ENCODE measurements at regions not wholly inside any gene's neighbourhood (a gene's known extent, or its start where the extent isn't known, plus 50 kb on each side); places are given as distances from the start of the nearest gene placed in this dataset.
"Not testable (repeated sequence)": the region's sequence is repeated elsewhere in the genome, so short reads cannot be mapped to it uniquely, and the experiment has no call there.

DNA sequence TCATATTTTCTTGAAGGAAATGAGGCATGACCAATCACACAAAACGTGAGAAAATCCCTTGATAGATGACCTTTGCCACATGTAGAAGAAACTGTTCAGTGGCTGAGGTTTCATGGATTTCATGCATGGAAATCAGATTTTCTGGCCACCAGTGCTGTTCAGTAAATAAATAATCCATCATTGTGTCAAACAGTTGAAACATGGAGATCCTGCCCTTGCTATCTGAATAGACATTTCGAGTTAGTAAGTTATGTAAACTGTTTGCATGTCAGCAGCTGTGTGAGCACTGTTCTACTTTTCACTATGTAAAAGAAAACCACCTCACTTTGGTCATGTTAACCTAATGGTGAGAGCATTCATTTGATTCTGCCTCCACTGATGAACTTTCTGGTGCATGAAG, 793.9 kb upstream of the EPHA7 start:
- no peak for DNase-seq

DNA sequence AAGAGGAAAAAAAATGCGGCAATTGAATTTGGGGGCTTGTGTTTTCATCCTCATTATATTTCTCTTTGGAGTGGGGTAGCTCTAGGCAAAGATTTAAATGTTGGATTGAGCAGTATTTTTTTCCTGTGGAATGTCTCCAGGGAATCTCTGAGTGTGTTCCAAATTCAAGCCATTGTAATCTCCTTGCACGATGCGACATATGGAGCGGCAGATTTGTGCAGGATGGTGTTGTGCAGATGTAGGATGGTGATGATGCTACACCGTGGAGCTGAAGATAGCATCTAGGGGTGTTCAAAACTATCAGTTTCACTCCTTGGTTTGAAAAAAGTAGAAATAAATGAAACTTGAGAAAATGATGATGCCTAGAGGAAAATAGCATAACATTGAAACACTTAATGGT, 777.5 kb upstream of the EPHA7 start:
- no peak for DNase-seq

DNA sequence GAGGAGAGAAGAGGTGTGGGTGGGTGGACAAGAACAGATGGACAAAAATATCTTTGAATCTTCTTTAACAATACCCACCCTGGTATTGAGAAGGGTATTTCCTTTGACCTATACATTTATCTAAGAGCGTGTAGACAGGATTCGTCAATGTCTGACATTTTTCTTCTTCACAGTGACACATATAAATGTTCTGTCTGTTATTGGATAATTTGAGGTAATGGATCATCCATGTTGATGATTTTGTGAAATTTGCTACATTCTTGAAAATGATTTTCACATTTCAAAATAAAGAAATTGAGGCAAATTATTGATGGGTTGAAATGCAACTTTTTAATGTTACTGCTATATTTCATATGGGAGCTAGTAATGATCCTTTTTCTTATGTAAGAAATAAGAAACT, 770.7 kb upstream of the EPHA7 start:
- DNase-seq = no peak

DNA sequence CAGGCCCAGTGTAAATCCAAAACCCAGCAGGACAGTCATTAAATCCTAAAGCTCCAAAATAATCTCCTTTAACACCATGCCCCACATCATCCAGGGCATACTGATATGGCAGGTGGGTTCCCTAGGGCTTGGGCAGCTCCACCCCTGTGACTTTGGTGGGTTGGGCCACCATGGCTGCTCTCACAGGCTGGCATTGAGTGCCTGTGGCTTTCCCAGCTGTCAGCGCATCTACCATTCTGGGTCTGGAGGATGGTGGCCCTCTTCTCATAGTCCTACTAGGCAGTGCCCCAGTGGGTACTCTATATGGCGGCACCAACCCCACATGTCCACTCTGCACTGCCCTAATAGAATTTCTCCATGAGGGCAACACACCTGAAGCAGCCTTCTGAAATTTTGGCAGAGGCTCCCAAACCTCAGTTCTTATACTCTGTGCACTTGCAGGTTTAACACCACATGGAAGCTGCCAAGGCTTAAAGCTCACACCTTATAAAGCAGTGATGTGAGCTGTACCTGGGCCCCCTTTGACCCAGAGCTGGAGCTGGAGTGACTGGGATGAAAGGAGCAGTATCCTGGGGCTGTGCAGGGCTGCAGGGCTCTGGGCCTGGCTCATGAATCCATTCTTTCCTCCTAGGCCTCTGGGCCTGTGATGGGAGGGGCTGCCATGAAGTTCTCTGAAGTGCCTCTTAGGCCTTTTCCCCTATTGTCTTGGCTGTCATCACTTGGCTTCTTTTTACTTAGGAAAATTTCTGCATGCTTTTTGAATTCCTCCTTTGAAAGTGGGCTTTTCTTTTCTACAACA, 765.5 kb upstream of the EPHA7 start:
- no peak for DNase-seq

DNA sequence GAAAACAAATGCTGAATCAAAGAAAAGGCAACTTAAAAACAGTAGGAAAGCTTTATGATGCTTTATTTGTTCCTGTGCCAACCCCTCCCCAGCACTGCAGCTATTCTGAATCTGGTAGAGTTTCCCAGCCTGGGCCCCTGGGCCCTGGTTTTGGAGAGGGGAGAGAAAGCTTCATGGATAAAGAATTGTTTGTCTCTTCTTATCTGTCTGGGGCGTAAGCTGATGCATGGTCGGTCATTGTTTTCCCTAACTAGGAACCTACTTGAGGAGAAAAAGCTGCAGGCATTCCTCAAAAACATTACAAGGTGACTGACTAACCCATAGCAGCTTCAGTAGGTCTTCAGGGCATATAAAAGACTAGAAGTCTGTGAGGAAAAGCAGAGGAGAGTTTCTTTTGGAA, 758.1 kb upstream of the EPHA7 start:
- no peak for DNase-seq

DNA sequence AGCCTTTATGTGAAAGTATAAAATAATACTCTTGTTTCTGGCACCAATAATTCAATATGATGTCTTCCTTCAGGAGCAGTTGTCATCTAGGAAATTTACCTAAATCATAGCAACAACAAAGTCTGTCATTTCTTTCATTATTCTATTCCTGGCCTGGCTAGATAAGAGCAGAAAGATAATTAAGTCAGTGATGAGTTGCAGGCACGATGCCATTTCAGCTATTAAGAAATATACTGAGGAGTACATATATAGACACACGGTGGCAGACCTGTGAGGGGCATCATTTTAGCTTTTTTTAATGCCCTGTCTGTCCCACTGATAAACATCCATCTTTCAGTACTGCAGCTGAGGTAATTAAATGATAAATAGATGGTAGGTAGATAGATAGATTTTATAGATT, 756.1 kb upstream of the EPHA7 start:
- DNase-seq = no peak

DNA sequence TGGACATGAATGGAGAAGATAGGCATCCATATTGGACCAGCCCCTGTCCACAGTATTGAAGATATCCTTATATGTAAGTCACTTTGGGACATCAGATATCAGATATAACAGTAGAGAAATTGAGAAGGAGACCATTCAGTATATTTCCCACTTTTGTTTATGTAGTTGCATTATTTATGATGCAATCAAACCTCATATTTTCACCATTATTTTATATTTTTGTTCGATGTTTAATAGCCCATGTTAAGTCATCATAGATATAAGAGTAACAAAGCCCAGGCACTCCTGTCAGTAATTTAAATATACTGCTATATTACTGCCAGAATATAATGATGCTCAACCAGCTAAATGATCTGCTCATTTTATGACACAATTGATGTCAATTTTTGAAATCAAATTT, 744.5 kb upstream of the EPHA7 start:
- no peak for DNase-seq

DNA sequence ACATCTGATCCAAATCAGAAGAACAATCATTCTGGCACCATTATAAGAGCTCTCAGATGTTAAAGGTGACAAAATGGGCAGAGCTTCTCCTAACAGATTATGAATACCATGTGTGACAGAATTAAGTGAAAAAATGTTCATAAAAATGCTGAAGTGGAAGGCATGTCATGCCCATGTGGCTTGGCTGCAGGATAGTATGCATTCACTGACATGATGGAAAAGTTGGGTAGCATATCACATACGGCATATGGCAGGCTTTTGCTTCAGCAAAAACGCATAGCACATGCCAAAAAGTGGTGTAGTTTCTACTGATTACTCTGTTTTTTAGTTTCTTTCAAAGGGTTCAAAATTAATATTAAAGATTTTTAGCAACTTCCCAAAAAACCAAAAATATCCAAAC, 731.5 kb upstream of the EPHA7 start:
- no peak for DNase-seq

DNA sequence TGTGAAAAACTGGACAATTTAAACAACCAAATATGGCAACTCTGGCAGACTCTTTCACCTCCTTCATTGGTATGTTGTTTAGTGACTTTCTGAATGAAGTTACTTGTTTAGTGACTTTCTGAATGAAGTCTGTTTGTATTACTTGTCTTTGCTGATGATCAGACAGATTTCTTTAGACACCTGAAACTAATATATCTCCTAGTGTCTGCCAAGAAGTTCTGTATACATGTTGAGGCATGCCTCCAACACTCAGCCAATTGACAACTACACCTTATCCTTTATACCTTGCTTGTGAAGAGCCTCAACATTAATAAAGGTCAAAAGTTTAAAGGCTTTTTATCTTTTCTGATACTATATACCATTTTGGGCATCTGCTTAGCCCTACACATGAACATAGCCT, 725.4 kb upstream of the EPHA7 start:
- DNase-seq = no peak

DNA sequence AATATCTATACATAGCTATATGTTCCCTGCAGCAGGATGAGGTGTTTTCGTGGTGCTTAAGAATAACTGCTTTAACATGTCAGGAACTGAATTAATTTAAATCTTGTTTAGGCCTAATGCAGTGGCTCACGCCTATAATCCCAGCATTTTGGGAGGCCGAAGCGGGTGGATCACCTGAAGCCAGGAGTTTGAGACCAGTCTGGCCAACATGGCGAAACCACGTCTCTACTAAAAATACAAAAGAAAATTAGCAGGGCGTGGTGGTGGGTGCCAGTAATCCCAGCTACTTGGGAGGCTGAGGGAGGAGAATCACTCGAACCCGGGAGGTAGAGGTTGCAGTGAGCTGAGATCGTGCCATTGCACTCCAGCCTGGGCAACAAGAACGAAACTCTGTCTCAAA, 717.8 kb upstream of the EPHA7 start:
- not testable (repeated sequence) for DNase-seq

DNA sequence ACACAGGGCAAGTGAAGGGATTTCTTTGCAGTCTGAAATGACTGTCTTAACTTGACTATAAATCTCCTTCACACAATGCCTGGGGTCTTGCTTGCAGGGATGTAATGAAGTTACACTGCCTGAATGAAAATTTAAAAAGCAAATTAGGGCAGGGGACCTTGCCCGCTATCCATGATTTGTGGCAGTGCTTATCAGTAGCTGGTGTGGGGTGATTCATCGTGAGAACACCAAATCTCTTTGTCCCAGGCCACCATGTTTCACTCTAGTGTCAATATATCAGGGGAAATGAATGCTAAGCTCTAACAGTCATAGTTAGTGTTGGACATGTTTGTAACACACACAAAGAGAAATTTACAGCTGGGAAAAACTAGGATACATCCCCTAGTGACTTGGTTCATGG, 713.7 kb upstream of the EPHA7 start:
- DNase-seq = no peak

DNA sequence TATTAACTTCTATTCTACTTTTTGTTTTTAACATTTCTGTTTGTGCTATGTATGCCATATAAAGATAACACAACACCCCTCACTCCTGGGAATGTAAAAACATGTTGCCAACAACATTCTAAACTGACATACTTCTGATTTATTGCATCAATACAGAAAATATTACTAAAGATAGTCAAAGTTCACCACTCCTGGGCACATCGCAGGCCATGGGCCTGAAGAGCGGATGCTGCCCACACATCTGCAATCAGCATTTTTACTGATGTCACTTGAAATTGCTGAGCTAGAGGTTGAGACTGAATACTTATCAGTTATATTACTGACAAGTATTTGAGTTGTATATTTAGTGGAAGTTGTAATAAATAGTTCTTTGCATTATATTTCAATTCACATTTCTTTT, 711.9 kb upstream of the EPHA7 start:
- DNase-seq = no peak

DNA sequence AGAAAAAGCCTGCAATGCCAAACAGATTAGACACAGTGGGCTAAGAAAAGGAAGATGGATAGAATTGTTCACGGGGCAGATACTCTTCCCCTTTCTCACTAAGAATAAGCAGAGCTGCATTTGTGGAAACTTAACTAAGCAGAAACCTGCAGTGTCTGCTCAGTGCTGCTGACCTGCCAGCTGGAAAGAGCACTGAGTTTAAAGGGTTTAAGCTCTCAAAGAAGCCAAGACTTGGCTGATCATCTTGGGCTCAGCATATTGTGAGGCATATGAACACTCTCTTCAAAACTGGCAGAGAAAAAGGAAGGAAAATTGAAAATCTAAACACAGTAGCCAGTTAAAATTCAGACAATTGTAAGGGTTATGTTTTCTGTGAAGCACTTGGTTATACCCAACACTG, 711.1 kb upstream of the EPHA7 start:
- DNase-seq = no peak

DNA sequence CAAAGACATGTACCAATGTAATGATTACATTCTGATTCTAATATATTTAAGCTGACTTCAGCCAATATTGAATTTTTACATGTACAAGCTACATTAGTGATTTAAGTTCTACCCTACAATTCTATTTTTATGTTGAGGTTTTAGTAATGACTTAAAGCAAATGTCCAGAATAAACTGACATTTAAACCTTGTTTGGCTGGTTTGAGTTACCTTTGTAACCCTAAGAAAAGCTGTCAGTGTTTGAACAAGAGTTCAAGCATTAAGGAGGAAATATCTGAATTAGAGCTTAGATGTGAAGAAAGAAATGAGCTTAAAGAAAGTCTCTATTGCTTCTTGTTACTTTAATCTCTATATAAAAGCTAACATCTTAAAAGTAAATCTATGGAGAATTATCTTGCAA, 710.6 kb upstream of the EPHA7 start:
- no peak for DNase-seq

DNA sequence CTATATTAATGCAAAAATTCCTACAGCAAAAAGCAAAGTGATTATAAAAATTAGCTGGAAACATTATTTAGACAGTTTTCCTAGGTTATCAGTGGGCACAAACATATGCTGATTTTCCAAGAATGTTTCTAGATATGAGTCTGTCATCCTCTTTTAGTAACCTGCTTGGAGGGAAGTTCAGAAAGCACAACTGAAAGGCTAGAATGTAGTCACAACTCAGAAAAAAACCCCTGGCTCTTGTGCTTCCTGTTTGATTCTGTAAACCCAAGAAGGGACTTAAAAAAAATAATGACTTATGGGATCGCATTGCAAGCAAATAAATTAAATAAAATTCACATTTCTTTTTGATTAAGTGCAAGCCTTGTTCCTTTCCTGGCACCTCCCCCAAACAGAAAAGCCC, 708.4 kb upstream of the EPHA7 start:
- DNase-seq = no peak

DNA sequence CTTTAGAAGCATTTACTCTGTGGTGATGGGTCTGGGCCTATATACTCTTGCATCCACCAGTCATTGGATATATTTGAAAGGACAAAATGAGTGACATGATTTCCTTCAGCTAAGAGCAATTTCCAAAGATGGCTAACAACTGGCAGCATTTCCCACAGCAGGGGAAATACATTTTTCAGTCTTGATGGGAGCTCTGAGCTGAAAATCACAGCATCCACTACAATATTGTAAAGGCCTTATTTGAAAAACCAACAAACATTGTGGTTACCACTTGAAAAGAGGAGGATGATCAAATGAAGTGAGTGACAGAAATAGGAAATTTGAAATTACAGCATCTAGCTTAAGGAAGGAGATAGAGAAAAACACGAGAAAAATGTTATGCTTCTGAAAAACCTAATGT, 705.0 kb upstream of the EPHA7 start:
- no peak for DNase-seq

DNA sequence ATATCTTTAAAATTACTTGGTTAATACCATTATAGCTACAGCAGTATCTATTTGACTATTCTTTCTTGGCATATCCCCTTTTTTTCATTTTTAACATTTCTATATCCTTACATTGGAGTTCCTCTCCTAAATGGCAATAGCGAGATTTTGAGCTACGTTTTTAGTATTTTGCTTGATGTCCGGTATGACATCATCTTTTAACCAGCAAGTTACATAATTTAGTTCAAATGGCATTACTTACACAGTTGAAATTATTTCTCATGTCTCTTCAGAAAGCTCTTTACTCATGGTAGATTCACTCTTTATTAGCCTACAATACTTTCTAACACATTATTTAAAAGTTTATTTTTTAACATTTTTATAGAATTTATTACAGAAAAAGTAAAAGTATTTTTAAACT, 701.7 kb upstream of the EPHA7 start:
- no peak for DNase-seq

DNA sequence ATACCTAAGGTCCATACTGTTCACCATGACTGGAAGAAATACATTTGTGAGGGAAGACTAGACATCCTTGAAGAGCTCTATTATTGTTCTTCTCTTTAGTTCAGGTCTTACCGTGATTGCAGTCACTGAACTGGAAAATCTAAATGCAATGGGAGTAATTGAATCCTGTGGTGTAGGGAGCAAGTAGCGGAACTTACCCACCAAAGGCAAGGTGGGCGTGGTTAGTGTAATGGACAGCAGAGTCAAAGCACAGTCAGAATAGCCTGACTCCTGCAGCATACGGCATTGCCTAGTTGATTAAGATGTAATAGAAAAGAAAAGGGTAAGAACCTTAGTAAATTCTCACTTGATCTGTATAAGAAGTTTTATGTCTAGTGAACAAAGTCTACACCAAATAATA, 679.7 kb upstream of the EPHA7 start:
- no peak for DNase-seq

DNA sequence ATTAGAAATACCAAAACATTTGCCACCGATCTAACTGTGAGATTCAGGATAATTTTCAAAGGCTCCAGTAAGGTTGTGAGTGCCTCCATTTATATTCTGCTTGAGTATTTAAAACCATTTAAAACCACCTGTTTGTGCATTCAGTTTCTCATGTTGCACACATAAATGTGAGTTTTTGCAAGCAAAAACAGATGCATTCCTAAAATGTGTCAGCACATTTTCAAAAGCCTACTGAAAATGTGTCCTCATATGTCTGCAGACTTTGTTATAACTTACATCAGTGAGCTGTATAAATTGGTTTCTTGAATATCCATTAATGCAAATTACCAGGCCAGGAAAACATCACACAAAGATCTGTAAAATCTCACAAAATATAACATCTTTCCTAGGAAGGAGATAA, 676.6 kb upstream of the EPHA7 start:
- DNase-seq = no peak

DNA sequence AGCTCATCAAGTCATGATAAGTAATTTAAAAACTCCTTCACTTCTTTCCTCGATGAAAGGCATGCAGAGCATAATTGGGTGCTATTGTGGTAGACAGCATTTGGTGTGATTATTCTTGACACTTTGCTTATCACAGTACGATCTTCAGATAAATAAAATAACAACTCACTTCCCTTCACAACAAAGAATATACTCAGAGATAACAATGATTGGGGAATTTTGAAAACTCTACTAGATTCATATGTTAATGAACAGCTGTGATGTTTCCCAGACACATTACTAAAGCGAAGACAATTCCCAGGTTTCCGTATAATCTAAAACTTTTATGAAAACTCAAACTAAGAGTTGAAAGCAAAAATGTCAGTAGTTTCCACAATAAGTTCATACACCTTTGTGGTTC, 670.6 kb upstream of the EPHA7 start:
- no peak for DNase-seq

DNA sequence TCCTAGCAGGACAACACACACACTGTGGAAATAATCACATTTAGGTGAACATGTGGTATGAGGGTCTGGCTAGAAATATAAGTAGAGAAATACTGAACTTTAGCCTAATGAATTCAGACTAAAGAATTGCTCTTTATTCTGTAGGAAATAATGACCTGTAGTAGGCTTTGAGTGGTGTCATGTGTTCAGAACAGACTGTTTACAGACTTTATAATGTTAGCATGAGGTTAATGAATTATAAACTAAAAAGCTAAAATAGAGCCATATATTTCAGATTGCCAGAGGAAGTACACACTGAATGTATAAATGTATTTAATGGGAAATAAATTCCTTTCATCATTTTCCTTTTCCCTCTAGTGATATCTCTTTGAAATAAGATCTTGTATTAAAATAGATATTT, 669.5 kb upstream of the EPHA7 start:
- DNase-seq = no peak

DNA sequence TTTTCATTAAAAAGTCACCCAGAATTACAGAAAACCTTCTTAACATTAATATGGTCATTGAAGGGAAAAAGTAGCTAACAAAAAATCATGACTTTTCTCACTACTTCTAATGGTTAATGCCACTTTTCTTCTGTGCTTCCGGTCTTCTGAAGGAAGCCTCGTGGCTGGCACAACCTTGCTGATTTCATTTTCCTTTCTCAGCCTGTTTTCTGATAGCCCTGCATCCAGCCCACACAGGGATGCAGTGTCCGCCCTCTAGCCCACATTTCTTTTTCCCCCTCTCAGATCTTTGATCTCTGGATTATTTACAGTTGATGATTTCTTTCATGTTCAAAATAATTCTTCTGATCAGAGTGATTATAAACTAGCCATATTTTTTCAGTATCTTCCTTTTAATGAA, 655.4 kb upstream of the EPHA7 start:
- DNase-seq = no peak

DNA sequence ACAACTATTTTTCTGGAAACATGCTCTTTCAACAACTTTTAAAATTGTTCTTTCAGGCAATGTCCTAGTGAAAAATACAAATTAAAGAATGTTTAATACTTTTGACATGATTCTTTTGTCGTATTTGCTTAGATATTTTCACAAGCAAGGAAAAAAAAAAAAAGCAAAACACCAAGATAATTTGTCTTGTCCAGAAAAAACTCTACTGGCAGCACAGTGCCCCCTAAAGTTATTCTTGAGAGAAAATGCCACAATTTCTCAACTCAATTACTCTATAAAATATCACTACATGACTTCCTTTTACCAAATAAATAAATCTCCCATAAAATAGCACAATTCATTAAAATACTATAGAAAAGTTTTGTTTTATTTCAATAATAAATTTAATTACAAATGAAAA, 652.5 kb upstream of the EPHA7 start:
- DNase-seq = no peak

DNA sequence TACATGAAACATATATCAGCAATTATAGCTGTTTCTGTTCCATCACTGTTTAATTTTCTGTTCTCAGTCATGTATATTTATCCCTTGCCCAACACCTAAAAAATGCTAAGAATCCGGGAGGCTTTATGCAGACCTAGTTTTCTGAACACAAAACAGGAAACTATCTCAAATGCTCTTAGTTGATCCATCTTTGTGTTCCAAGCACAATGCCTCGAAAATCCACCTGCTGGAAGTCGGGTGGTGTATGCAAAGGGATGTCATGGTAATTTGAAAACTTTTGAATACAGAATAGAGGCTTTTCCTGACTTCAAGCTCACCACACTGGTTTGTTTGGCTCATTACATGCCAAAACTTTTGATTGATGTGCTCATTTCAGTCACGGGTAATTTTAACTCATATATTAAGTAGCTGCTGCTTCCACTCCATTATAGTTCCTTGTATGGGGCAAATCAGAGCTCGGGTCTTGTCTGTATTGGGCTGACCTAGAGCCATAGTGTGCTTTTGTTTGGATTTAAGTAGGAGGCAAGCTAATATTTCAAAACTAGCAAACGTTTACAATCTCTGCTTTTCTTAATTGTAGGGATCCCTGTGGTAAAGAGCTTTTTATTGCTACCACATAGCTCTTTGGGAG, 646.5 kb upstream of the EPHA7 start:
- no peak for DNase-seq

DNA sequence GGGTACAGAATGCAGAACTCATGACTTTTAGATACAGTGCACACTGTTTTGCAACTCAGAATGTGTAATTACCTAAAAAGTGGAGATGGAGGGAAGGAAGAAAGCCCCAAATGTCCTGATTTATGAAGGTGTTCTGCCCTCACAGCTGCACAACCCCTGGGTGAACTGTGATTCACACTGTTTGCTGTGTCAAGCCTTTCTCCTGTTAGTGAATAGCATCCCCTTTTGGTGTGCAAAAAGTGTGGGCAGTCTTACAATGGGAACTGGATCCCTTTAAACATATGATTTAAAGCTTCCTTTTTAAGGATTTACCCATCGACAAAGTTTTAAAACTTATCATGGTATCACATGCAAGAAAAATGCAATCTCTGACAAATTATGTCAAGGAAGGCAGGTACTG, 633.4 kb upstream of the EPHA7 start:
- no peak for DNase-seq
